GM18508 (cell line): ENCODE measurements at regions not wholly inside any gene's neighbourhood (a gene's known extent, or its start where the extent isn't known, plus 50 kb on each side); places are given as distances from the start of the nearest gene placed in this dataset.

Experiments used
- ATAC-seq: cut with Tn5 transposase; IDR thresholded peaks from one replicate; pipeline ENCODE4 v1.9.1; 2021; ENCODE audit warnings: moderate number of reproducible peaks; ENCODE audit not compliant: insufficient read depth, unreplicated experiment

GRCh38 chr20:24118034-24118433 lies 129.5 kb upstream of the GGTLC1 start:
- no peak for ATAC-seq

- ATAC-seq: no peak
Observed at GRCh38 chr20:24117383-24117782, 128.8 kb upstream of the GGTLC1 start.

GRCh38 chr20:24116611-24117010 lies 128.0 kb upstream of the GGTLC1 start:
- no peak for ATAC-seq

- no peak for ATAC-seq
Observed at GRCh38 chr20:24112360-24112759, 123.8 kb upstream of the GGTLC1 start.

- ATAC-seq: no peak
Observed at GRCh38 chr20:24111858-24112257, 123.3 kb upstream of the GGTLC1 start.

GRCh38 chr20:24109537-24109936 lies 121.0 kb upstream of the GGTLC1 start:
- no peak for ATAC-seq

GRCh38 chr20:24109008-24109407 lies 120.4 kb upstream of the GGTLC1 start:
- no peak for ATAC-seq

GRCh38 chr20:24108581-24108980 lies 120.0 kb upstream of the GGTLC1 start:
- ATAC-seq: no peak

GRCh38 chr20:24106801-24107445 lies 118.3 kb upstream of the GGTLC1 start:
- no peak for ATAC-seq

GRCh38 chr20:24106150-24106800 lies 117.7 kb upstream of the GGTLC1 start:
- ATAC-seq: no peak

- ATAC-seq: no peak
Observed at GRCh38 chr20:24102749-24103333, 114.3 kb upstream of the GGTLC1 start.

- no peak for ATAC-seq
Observed at GRCh38 chr20:24102290-24102689, 113.7 kb upstream of the GGTLC1 start.

- ATAC-seq: no peak
Observed at GRCh38 chr20:24100370-24101011, 111.9 kb upstream of the GGTLC1 start.

GRCh38 chr20:24098886-24099285 lies 110.3 kb upstream of the GGTLC1 start:
- no peak for ATAC-seq

GRCh38 chr20:24097506-24098245 lies 109.1 kb upstream of the GGTLC1 start:
- ATAC-seq: no peak

- no peak for ATAC-seq
Observed at GRCh38 chr20:24096864-24097450, 108.4 kb upstream of the GGTLC1 start.

- no peak for ATAC-seq
Observed at GRCh38 chr20:24096264-24096663, 107.7 kb upstream of the GGTLC1 start.

- ATAC-seq: no peak
Observed at GRCh38 chr20:24095756-24096155, 107.2 kb upstream of the GGTLC1 start.

- no peak for ATAC-seq
Observed at GRCh38 chr20:24095303-24095702, 106.7 kb upstream of the GGTLC1 start.

GRCh38 chr20:24089576-24089975 lies 101.0 kb upstream of the GGTLC1 start:
- no peak for ATAC-seq
